Endothelial cell of umbilical vein (primary cell): ENCODE measurements at regions not wholly inside any gene's neighbourhood (a gene's known extent, or its start where the extent isn't known, plus 50 kb on each side); places are given as distances from the start of the nearest gene placed in this dataset.

Experiments
- BruUV-seq: library from RNA; stranded (reverse); fragments of 400-500 nt; replicated peaks from 2 replicates; lab custom pipeline; 2021; lab: Mats Ljungman, UMichigan
- CTCF ChIA-PET: fragments of 300-600, 350-600 bp; sonication (Branson Sonifier 250); formaldehyde crosslinking; loops from one replicate; lab custom pipeline; 2021; ENCODE audit warnings: antibody characterized with exemption, inconsistent platforms; lab: Charles Lee
- POLR2A ChIA-PET: fragments of 300-600, 350-600 bp; sonication (Branson Sonifier 250); formaldehyde crosslinking; loops from one replicate; lab custom pipeline; 2021; ENCODE audit warnings: antibody characterized with exemption, inconsistent platforms; lab: Charles Lee
- DNase-seq: peaks from one replicate; pipeline ENCODE4 v3.0.0-alpha.2; 2011; ENCODE audit warnings: low read depth, low spot score
- FAIRE-seq: peaks from 2 replicates; lab custom pipeline; 2011; peaks lifted over from hg19 to GRCh38; lab: Jason Lieb, UNC
- H2AFZ ChIP-seq: 2 replicates; pipeline ENCODE4 v1.6.0; 2012; ENCODE audit warnings: low read depth, low read length, control low read depth, inconsistent platforms
- H3K27ac ChIP-seq: 2 replicates; pipeline ENCODE4 v1.5.1; 2011; ENCODE audit warnings: low read depth, mild to moderate bottlenecking, control low read depth, low read length, moderate library complexity; ENCODE audit not compliant: insufficient read depth
- H3K27me3 ChIP-seq, 2 experiments: 2 replicates each; pipeline versions ENCODE4 v1.6.0 to v1.6.1; 2011; ENCODE audit warnings: low read length in 2 of 2, mixed read lengths in 1 of 2; ENCODE audit not compliant: control insufficient read depth in 2 of 2, insufficient read depth in 2 of 2
- H3K36me3 ChIP-seq, 2 experiments: 2 replicates in 1 of 2; 3 replicates in 1 of 2; pipeline ENCODE4 v1.5.1; 2011; ENCODE audit warnings: low read length in 2 of 2, mild to moderate bottlenecking in 1 of 2, moderate library complexity in 1 of 2; ENCODE audit not compliant: control insufficient read depth in 2 of 2, insufficient read depth in 2 of 2; ENCODE audit errors: extremely low read depth in 1 of 2
- H3K4me1 ChIP-seq: 3 replicates; pipeline ENCODE4 v1.5.1; 2011; ENCODE audit warnings: mild to moderate bottlenecking, low read length; ENCODE audit not compliant: control insufficient read depth, insufficient read depth; ENCODE audit errors: extremely low read depth
- H3K4me2 ChIP-seq: 2 replicates; pipeline ENCODE4 v1.6.1; 2011; ENCODE audit warnings: low read length, control low read depth, mixed read lengths; ENCODE audit not compliant: insufficient read depth
- H3K4me3 ChIP-seq, 3 experiments: fragments of 200-600 bp in 1 of 3; sonication (generic), shearing (Covaris generic) in 1 of 3; replicated peaks in 1 of 3; 2 replicates each; pipeline ENCODE4 v1.5.1; 2011 to 2016; ENCODE audit warnings: control low read depth in 3 of 3, low read length in 3 of 3, mild to moderate bottlenecking in 2 of 3, inconsistent platforms in 1 of 3, low read depth in 1 of 3, moderate library complexity in 1 of 3; ENCODE audit not compliant: insufficient read depth in 1 of 3
- H3K79me2 ChIP-seq: 2 replicates; pipeline ENCODE4 v1.6.0; 2012; ENCODE audit warnings: low read length, inconsistent platforms; ENCODE audit not compliant: control insufficient read depth, insufficient read depth
- H3K9ac ChIP-seq: replicated peaks from 2 replicates; pipeline ENCODE3; 2011; ENCODE audit warnings: low read length, control low read depth; ENCODE audit not compliant: insufficient read depth; ENCODE audit errors: extremely low read depth
- H3K9me1 ChIP-seq: replicated peaks from 3 replicates; pipeline ENCODE4 v1.6.0; 2011; ENCODE audit warnings: mild to moderate bottlenecking, low read length; ENCODE audit not compliant: control insufficient read depth, insufficient read depth; ENCODE audit errors: extremely low read depth
- H3K9me3 ChIP-seq: replicated peaks from 2 replicates; pipeline ENCODE4 v1.5.1; 2012; ENCODE audit warnings: low read length, inconsistent platforms; ENCODE audit not compliant: control insufficient read depth, insufficient read depth
- H4K20me1 ChIP-seq: replicated peaks from 2 replicates; pipeline ENCODE3; 2011; ENCODE audit warnings: mild to moderate bottlenecking, low read length; ENCODE audit not compliant: control insufficient read depth, insufficient read depth; ENCODE audit errors: extremely low read depth
- EZH2 ChIP-seq: IDR thresholded peaks from 2 replicates; pipeline ENCODE4 v1.6.1; 2012; ENCODE audit warnings: borderline replicate concordance, low read depth, mild to moderate bottlenecking, moderate library complexity, low read length, inconsistent platforms; ENCODE audit not compliant: severe bottlenecking
- FOS ChIP-seq: IDR thresholded peaks from 2 replicates; pipeline ENCODE4 v1.6.1; 2011; ENCODE audit warnings: mild to moderate bottlenecking, low read length, moderate library complexity, borderline replicate concordance; ENCODE audit not compliant: insufficient read depth
- GATA2 ChIP-seq: IDR thresholded peaks from 2 replicates; pipeline ENCODE4 v1.7.0; 2011; ENCODE audit warnings: low read depth, mild to moderate bottlenecking, moderate library complexity, mixed read lengths, low read length; ENCODE audit not compliant: insufficient read length, insufficient read depth
- JUN ChIP-seq: IDR thresholded peaks from 2 replicates; pipeline ENCODE4 v1.6.1; 2011; ENCODE audit warnings: borderline replicate concordance, low read depth; ENCODE audit not compliant: insufficient read length, insufficient read depth
- MYC ChIP-seq: IDR thresholded peaks from one replicate; pipeline ENCODE4 v1.6.1; 2011; ENCODE audit warnings: mild to moderate bottlenecking, low read depth, low read length
- POLR2A ChIP-seq: IDR thresholded peaks from 2 replicates; pipeline ENCODE4 v1.6.1; 2012; ENCODE audit warnings: low read depth, mild to moderate bottlenecking, control low read depth, low read length
- POLR2AphosphoS5 ChIP-seq: IDR thresholded peaks from 2 replicates; pipeline ENCODE4 v1.6.1; 2012; ENCODE audit warnings: low read depth, mild to moderate bottlenecking, control low read depth, low read length, moderate library complexity; ENCODE audit not compliant: insufficient read depth
- dilution Hi-C: fragments of 300-500 bp; cut with MboI; formaldehyde crosslinking; loops from one replicate; pipeline ENCODE4 v1.15.0; 2019; ENCODE audit warnings: low sequenced_read_pairs; ENCODE audit not compliant: extremely low pct_ligation_motif_present
- intact Hi-C: fragments of 100-400 bp; cut with micrococcal nuclease; formaldehyde crosslinking; loops from one replicate; pipeline ENCODE4 v1.10.0; 2022
- TF ChIP-seq, protein P1 (sequence below), 2 donors: IDR thresholded peaks; 1 replicate in 1 of 2; 2 replicates in 1 of 2; pipeline ENCODE4 v1.5.1; 2011; ENCODE audit warnings: low read length in 2 of 2, mild to moderate bottlenecking in 2 of 2, moderate library complexity in 2 of 2, control low read depth in 1 of 2, inconsistent platforms in 1 of 2, low read depth in 1 of 2; ENCODE audit not compliant: insufficient read depth in 1 of 2; ENCODE audit errors: extremely low read depth in 1 of 2
- TF ChIP-seq, protein P2 (sequence below): IDR thresholded peaks from 2 replicates; pipeline ENCODE4 v1.6.1; 2011; ENCODE audit not compliant: insufficient read depth, insufficient read length

DNA sequence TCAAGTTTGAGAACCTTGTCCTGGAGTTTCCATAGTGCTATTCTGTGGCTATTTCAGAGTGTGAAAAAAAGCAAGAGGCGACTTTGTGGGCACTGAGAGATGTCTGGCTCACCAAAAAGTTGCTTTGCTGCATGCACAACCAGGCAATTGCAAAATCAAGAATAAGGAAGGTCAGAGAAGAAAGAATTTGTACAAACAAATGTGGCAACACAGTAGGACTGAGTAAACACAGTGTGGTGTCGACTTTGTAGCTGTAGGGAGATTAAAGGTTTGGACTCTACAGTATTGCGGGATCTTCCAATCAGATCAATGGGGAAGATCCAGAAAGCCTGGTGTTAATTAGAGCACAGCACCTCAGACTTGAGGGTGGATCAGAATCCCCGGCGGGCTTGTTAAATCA, 88.1 kb upstream of the PLPP4 start:
- Histone ChIP-seq H3K9me3 (no peaks in the 10 kb centered on the region), H4K20me1 (no peaks in the 10 kb centered on the region), H3K9me1 (no peaks in the 10 kb centered on the region), H3K36me3 (no peaks in the 10 kb centered on the region), H3K79me2 (no peaks in the 10 kb centered on the region), H3K9ac (no peak overlapping the region), H2AFZ (no peak overlapping the region), H3K4me3 (no peak overlapping the region), H3K27me3 (peaks cover 4 to 25% of the 10 kb centered on the region in 2 experiments), H3K4me2 (no peak overlapping the region), H3K4me1 (no peaks in the 10 kb centered on the region), H3K27ac (no peak overlapping the region)
- ChIA-PET POLR2A (no interaction called here), CTCF (interaction anchor here (1.5 to 1.9 kb wide), 2 partner anchors 32 to 147 kb away, joined by 4 to 7 read pairs; no protein-coding TSS in a partner anchor)
- FAIRE-seq = no peak
- TF ChIP-seq JUN (no peak), POLR2AphosphoS5 (no peak), MYC (no peak), EZH2 (no peak), POLR2A (no peak)
- TF ChIP-seq, protein P1, sequence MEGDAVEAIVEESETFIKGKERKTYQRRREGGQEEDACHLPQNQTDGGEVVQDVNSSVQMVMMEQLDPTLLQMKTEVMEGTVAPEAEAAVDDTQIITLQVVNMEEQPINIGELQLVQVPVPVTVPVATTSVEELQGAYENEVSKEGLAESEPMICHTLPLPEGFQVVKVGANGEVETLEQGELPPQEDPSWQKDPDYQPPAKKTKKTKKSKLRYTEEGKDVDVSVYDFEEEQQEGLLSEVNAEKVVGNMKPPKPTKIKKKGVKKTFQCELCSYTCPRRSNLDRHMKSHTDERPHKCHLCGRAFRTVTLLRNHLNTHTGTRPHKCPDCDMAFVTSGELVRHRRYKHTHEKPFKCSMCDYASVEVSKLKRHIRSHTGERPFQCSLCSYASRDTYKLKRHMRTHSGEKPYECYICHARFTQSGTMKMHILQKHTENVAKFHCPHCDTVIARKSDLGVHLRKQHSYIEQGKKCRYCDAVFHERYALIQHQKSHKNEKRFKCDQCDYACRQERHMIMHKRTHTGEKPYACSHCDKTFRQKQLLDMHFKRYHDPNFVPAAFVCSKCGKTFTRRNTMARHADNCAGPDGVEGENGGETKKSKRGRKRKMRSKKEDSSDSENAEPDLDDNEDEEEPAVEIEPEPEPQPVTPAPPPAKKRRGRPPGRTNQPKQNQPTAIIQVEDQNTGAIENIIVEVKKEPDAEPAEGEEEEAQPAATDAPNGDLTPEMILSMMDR (IDR thresholded peaks at IDR 0.05; ENCODE audit: extremely low read depth in 1 of 2, insufficient read depth in 1 of 2, low read depth in 1 of 2, low read length in 2 of 2) = no peak
- BruUV-seq = no TSS peak
- DNase-seq = no peak
- intact Hi-C loops = no loop called here
- dilution Hi-C loops = no loop called here

DNA sequence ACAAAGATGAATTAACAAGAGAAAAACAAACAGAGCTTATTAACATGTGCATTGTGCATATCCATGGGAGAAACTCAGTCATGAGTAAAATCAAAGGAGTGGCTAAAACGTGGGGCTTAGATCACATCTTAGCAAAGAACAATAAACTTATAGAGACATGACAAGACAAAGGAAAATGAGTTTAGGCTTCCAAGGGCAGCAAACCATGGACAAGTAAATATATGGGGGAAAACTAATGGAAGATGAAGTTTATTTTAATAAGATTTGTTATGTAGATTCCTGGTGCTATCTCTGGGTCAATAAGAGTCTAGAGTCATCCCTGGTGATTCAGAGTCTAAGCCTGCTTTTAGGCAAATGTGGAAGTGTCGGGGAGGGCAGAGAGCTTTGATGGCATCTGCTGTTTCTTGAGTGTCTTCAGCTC, 87.2 kb upstream of the PLPP4 start:
- intact Hi-C loops = no loop called here
- ChIA-PET POLR2A (no interaction called here), CTCF (interaction anchor here (1.5 to 1.9 kb wide), 3 partner anchors 31 to 148 kb away, joined by 4 to 7 read pairs (median 5); no protein-coding TSS in a partner anchor)
- H3K27ac ChIP-seq = no peak overlapping the region
- no peaks in the 10 kb centered on the region for H3K79me2 ChIP-seq
- BruUV-seq = no TSS peak
- TF ChIP-seq POLR2A (no peak), EZH2 (no peak), GATA2 (no peak), POLR2AphosphoS5 (no peak), JUN (no peak), FOS (no peak), MYC (no peak)
- TF ChIP-seq, protein P2, sequence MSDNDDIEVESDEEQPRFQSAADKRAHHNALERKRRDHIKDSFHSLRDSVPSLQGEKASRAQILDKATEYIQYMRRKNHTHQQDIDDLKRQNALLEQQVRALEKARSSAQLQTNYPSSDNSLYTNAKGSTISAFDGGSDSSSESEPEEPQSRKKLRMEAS = no peak
- TF ChIP-seq, protein P1 (IDR thresholded peaks at IDR 0.05; ENCODE audit: extremely low read depth in 1 of 2, insufficient read depth in 1 of 2, low read depth in 1 of 2, low read length in 2 of 2) = no peak
- dilution Hi-C loops = no loop called here
- peaks cover 4 to 22% of the 10 kb centered on the region in 2 experiments for H3K27me3 ChIP-seq
- no peaks in the 10 kb centered on the region for H3K9me3 ChIP-seq
- H3K4me2 ChIP-seq = no peak overlapping the region
- H3K9ac ChIP-seq = no peak overlapping the region
- H3K4me3 ChIP-seq = no peak overlapping the region
- no peaks in the 10 kb centered on the region for H3K4me1 ChIP-seq
- no peak for FAIRE-seq
- no peak overlapping the region for H2AFZ ChIP-seq
- no peaks in the 10 kb centered on the region for H3K9me1 ChIP-seq
- no peaks in the 10 kb centered on the region for H4K20me1 ChIP-seq
- no peaks in the 10 kb centered on the region for H3K36me3 ChIP-seq
- DNase-seq = no peak
